ENCODE measurements at regions not wholly inside any gene's neighbourhood (a gene's known extent, or its start where the extent isn't known, plus 50 kb on each side); places are given as distances from the start of the nearest gene placed in this dataset.

- TF ChIP-seq, protein P1, sequence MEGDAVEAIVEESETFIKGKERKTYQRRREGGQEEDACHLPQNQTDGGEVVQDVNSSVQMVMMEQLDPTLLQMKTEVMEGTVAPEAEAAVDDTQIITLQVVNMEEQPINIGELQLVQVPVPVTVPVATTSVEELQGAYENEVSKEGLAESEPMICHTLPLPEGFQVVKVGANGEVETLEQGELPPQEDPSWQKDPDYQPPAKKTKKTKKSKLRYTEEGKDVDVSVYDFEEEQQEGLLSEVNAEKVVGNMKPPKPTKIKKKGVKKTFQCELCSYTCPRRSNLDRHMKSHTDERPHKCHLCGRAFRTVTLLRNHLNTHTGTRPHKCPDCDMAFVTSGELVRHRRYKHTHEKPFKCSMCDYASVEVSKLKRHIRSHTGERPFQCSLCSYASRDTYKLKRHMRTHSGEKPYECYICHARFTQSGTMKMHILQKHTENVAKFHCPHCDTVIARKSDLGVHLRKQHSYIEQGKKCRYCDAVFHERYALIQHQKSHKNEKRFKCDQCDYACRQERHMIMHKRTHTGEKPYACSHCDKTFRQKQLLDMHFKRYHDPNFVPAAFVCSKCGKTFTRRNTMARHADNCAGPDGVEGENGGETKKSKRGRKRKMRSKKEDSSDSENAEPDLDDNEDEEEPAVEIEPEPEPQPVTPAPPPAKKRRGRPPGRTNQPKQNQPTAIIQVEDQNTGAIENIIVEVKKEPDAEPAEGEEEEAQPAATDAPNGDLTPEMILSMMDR (conservative IDR thresholded peaks at IDR 0.05; ENCODE audit: low read depth, low read length): no peak
- no peak for TF ChIP-seq EZH2phosphoT487 (IDR thresholded peaks at IDR 0.05; ENCODE audit: borderline replicate concordance, low read length)
Observed at GRCh38 chr7:24457219-24457558, 116.1 kb upstream of the PALS2 start.

Measured in PC-3 (cell line).